HUES48 (cell line): ENCODE measurements at regions not wholly inside any gene's neighbourhood (a gene's known extent, or its start where the extent isn't known, plus 50 kb on each side); places are given as distances from the start of the nearest gene placed in this dataset.
"Not testable (repeated sequence)": the region's sequence is repeated elsewhere in the genome, so short reads cannot be mapped to it uniquely, and the experiment has no call there.

Experiments used
- H3K27ac ChIP-seq: one replicate; pipeline ENCODE4 v1.7.0; 2013; ENCODE audit warnings: low read depth, low read length, inconsistent platforms
- H3K27me3 ChIP-seq: 2 replicates; pipeline ENCODE4 v1.6.1; 2013; ENCODE audit warnings: mild to moderate bottlenecking, low read length; ENCODE audit not compliant: control insufficient read depth, insufficient read depth
- H3K36me3 ChIP-seq: 2 replicates; pipeline ENCODE4 v1.6.1; 2013; ENCODE audit warnings: low read length; ENCODE audit not compliant: control insufficient read depth, insufficient read depth
- H3K4me1 ChIP-seq: 2 replicates; pipeline ENCODE4 v1.6.1; 2013; ENCODE audit warnings: mild to moderate bottlenecking, low read length; ENCODE audit not compliant: control insufficient read depth, insufficient read depth
- H3K4me3 ChIP-seq: 2 replicates; pipeline ENCODE4 v1.5.1; 2013; ENCODE audit warnings: mild to moderate bottlenecking, low read depth, low read length
- H3K9ac ChIP-seq: 2 replicates; pipeline ENCODE4 v1.6.1; 2013; ENCODE audit warnings: mild to moderate bottlenecking, low read depth, low read length, moderate library complexity
- H3K9me3 ChIP-seq: 2 replicates; pipeline ENCODE4 v1.6.1; 2013; ENCODE audit warnings: low read length; ENCODE audit not compliant: control insufficient read depth, insufficient read depth

DNA sequence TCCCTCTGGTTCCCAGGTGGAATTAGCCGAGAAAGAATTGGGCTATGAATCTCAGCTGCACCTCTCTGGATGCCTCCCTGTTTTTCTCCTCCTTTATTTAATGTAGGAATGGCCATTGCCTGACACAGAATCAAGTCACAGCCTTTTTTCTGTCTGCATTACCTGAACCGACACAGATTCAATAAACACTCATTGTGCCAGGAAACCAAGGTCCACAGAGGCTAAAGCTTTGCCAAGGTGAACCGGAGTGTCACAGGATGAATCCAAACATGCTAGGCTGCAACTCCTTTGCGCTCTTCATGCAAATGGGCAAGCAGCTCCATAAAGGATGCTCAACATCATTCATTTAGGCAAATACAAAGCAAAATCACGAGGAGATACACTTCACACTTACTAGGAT, 199.8 kb upstream of the AGTR2 start:
- Histone ChIP-seq H3K4me3 (no peak overlapping the region), H3K9me3 (no peaks in the 10 kb centered on the region), H3K27ac (no peak overlapping the region), H3K27me3 (peaks cover 23% of the 10 kb centered on the region), H3K36me3 (no peaks in the 10 kb centered on the region), H3K4me1 (peaks cover 27% of the 10 kb centered on the region), H3K9ac (no peak overlapping the region)

DNA sequence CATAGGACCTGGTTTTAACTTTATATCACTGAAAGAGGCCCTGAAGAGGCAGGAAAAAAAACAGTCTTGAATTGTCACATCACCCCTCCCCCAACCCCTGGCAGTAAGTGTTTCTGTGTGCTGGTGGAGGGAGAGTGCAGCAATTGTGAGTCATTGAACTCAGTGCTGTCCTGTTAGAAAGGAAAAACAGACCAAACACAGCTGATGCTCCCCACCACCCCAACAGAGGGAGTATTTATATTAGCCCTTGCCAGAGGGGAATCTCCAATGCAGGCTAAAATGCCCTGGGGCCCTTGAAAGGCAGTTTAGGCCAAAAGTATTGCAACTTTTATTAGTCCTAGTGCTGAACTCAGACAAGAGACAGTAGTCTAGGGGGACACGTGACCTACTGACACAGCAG, 197.8 kb upstream of the AGTR2 start:
- Histone ChIP-seq H3K4me1 (peaks cover 19% of the 10 kb centered on the region), H3K9me3 (no peaks in the 10 kb centered on the region), H3K27ac (no peak overlapping the region), H3K27me3 (peaks cover 41% of the 10 kb centered on the region), H3K4me3 (no peak overlapping the region), H3K9ac (no peak overlapping the region), H3K36me3 (no peaks in the 10 kb centered on the region)

DNA sequence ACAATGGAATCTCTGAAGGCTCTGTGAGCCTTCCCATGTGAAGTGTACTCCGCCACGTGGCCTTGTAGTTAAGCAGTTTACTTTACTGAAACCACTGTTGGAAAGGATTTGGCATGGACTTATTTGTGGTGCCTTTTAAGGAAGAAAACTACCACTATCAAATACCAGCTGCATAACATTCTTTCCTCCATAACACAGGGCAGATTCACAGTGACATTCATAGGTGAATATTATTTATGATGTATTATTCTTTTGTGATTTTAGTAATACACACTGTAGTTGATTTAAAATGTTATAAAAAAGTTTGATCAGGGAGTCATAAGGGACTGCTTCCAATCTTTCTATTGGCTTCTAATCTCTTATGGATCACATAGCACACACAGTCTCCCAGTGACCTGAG, 192.5 kb upstream of the AGTR2 start:
- Histone ChIP-seq H3K9me3 (no peaks in the 10 kb centered on the region), H3K27me3 (peaks cover 41% of the 10 kb centered on the region), H3K4me1 (peaks cover 6% of the 10 kb centered on the region), H3K9ac (no peak overlapping the region), H3K4me3 (no peak overlapping the region), H3K27ac (no peak overlapping the region), H3K36me3 (no peaks in the 10 kb centered on the region)

DNA sequence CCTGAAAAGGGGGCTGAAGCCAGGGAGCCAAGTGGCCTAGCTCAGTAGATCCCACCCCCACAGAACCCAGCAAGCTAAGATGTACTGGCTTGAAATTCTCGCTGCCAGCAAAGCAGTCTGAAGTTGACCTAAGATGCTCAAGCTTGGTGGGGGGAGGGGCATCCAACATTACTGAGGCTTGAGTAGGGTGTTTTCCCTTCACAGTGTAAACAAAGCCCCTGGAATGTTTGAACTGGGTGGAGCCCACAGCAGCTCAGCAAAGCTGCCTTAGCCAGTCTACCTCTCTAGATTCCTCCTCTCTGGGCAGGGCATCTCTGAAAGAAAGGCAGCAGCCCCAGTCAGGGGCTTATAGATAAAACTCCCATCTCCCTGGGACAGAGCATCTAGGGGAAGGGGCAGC, 187.4 kb upstream of the AGTR2 start:
- H3K9me3 ChIP-seq, H3K4me3 ChIP-seq, H3K27ac ChIP-seq, H3K9ac ChIP-seq, H3K36me3 ChIP-seq, H3K27me3 ChIP-seq: not testable (repeated sequence)
- H3K4me1 ChIP-seq: peaks cover 12% of the 10 kb centered on the region

DNA sequence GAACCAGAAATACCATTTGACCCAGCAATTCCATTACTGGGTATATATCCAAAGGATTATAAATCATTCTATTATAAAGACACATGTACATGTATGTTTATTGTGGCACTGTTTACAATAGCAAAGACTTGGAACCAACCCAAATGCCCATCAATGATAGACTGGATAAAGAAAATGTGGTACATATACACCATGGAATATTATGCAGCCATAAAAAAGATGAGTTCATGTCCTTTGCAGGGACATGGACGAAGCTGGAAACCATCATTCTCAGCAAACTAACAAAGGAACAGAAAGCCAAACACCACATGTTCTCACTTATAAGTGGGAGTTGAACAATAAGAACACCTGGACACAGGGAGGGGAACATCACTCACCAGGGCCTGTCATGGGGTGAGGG, 183.1 kb upstream of the AGTR2 start:
- not testable (repeated sequence) for H3K9ac ChIP-seq, H3K9me3 ChIP-seq, H3K27ac ChIP-seq, H3K36me3 ChIP-seq, H3K4me3 ChIP-seq
- Histone ChIP-seq H3K27me3 (peaks cover 11% of the 10 kb centered on the region), H3K4me1 (peaks cover 27% of the 10 kb centered on the region)

DNA sequence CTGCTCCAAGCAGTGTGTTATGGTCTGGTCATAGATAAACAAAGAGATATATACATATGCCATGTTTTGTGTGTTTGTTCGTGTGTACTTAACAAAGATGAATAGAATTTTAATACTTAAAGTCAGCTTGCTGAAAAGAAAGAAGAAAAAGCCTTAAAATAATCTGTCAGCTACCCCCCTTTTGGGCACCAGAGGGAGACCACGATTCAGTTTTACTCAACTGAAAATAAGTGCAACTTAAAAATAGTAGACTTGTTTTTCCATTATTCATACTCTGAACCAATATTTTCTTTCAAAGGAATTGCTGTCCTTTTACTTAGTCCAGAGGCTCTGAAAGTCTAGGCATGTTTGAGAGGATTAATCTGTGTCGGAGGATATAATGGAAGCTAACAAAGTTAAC, 181.7 kb upstream of the AGTR2 start:
- H3K27ac ChIP-seq: no peak overlapping the region
- no peak overlapping the region for H3K9ac ChIP-seq
- no peaks in the 10 kb centered on the region for H3K9me3 ChIP-seq
- no peaks in the 10 kb centered on the region for H3K36me3 ChIP-seq
- no peak overlapping the region for H3K4me3 ChIP-seq
- peaks cover 11% of the 10 kb centered on the region for H3K27me3 ChIP-seq
- peaks cover 15% of the 10 kb centered on the region for H3K4me1 ChIP-seq

DNA sequence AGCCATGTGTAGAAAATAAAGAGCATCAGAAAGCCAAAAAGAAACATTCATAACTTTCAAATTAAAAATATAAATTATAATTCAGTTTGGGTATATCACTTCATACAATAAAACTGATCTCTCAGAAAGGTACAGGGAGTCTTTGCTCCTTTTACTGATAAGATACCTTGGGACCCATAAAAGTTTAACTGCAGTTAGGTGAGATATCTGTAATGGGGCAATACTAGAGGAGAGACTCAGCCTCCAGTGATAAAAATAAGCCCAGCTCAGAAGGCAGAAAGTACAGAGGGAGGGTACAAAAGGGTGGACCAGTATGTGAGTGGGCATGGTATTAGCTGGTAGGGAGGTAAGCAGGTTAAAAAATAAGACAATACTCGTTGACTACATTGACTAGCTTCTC, 180.9 kb upstream of the AGTR2 start:
- no peaks in the 10 kb centered on the region for H3K36me3 ChIP-seq
- no peak overlapping the region for H3K9ac ChIP-seq
- no peak overlapping the region for H3K4me3 ChIP-seq
- H3K9me3 ChIP-seq: no peaks in the 10 kb centered on the region
- H3K4me1 ChIP-seq: peaks cover 15% of the 10 kb centered on the region
- H3K27me3 ChIP-seq: peaks cover 11% of the 10 kb centered on the region
- H3K27ac ChIP-seq: no peak overlapping the region

DNA sequence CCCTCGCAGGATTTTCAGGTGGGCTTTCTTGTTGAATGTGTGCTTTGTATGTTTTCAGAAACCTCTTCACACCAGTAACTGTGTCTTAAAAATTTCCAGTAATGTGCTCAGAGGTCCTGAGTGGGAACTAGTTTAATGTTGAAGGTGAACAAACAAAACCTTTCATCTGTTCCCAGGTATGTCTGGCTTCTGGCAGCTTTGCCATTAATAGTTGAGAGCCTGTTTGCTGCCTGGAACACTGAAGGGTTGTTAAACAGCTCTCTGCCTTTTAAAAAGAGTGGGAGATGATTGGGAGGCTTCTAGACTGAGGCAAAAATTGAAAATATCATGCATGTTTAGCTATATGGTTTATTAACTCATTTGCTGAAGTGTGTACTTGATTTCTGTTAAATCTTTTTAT, 161.2 kb upstream of the AGTR2 start:
- Histone ChIP-seq H3K27me3 (peaks cover 27% of the 10 kb centered on the region; the same call in 1 of the 2 replicates), H3K4me1 (peaks cover 21% of the 10 kb centered on the region)

DNA sequence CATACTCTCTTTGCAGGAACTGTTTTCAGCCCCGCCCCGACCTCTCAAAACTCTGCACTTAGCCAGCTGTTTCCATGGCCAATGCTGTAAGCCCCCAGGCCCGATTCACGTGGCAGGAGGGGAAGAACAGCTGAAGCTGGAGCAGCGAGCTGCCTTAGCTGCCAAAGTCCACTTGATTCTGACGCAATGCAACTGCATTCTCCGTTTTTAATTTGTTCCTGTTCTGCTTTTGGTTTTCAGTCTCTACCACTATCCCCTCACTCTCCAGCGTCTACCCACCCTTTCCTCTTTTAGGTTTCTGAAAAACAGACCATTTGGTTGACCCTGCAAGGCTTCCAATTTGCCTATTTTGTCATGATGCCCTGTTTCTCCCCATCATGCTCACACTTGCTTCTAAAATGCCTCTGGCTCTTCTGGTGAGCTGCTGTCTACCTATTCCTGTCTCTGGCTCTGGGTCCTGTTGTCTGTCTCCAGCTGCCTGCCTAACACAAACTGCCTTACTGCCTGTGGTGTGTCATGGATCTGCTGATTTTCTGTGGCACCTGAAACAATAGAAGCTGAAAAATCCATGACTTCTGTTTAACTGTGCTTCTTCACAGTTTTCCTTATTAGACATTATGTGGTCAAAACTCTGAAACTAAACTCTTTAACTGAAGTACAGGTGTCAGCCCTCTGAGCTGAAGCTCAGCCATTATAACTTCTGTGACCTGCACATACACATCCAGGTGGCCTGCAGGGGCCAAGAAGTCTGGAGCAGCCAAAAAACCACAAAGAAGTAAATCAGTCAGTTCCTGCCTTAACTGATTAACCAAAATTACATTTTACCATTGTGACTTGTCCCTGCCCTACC, 160.5 kb upstream of the AGTR2 start:
- Histone ChIP-seq H3K4me3 (no peak overlapping the region), H3K4me1 (peaks cover 21% of the 10 kb centered on the region), H3K27me3 (peaks cover 27% of the 10 kb centered on the region; the same call in 1 of the 2 replicates), H3K36me3 (no peaks in the 10 kb centered on the region), H3K9me3 (peaks cover 28% of the 10 kb centered on the region), H3K27ac (no peak overlapping the region), H3K9ac (peak overlapping the region; percentile 48; the same call in 1 of the 2 replicates)

More for the DNA sequence above, 161.2 kb upstream of the AGTR2 start:
- Histone ChIP-seq H3K36me3 (no peaks in the 10 kb centered on the region), H3K4me3 (no peak overlapping the region), H3K27ac (no peak overlapping the region), H3K9me3 (peaks cover 28% of the 10 kb centered on the region), H3K9ac (no peak overlapping the region)

DNA sequence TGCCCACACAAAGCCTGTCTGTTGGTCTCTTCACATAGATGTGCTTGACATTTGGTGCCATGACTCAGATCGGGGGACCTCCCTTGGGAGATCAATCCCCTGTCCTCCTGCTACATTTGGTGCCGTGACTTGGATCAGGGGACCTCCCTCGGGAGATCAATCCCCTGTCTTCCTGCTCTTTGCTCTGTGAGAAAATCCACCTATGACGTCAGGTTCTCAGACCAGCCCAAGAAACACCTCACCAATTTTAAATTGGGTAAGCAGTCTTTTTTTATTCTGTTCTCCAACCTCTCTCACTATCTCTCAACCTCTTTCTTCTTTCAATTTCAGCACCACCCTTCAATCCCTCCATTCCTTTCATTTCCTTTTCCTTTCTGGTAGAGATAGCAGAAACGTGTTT, 159.6 kb upstream of the AGTR2 start:
- no peak overlapping the region for H3K9ac ChIP-seq
- peaks cover 21% of the 10 kb centered on the region; the same call in 1 of the 2 replicates for H3K27me3 ChIP-seq
- no peaks in the 10 kb centered on the region for H3K36me3 ChIP-seq
- H3K4me3 ChIP-seq: no peak overlapping the region
- no peak overlapping the region for H3K27ac ChIP-seq
- peaks cover 21% of the 10 kb centered on the region for H3K4me1 ChIP-seq
- peaks cover 28% of the 10 kb centered on the region for H3K9me3 ChIP-seq

DNA sequence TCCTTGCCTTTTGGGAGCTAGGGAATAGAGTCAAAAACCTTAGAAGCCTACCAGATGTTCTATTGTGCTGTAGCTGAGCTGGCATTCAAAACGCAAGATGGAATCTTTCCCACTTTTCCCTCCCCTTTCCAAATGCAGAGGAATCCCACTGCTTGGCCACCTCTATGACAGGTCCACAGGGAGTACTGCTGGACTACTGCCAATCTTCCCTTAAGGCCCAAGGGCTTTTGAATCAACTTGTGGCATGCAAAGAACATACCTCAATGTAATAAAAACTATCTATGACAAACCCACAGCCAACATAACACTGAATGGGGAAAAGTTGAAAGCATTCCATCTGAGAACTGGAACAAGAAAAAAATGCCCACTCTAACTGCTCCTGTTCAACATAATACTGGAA, 139.2 kb upstream of the AGTR2 start:
- Histone ChIP-seq H3K9ac (no peak overlapping the region), H3K4me3 (no peak overlapping the region), H3K9me3 (peaks cover 20% of the 10 kb centered on the region), H3K36me3 (no peaks in the 10 kb centered on the region), H3K27me3 (peaks cover 6% of the 10 kb centered on the region), H3K27ac (no peak overlapping the region), H3K4me1 (no peaks in the 10 kb centered on the region)
